HG03378 (cell line): ENCODE measurements at regions not wholly inside any gene's neighbourhood (a gene's known extent, or its start where the extent isn't known, plus 50 kb on each side); places are given as distances from the start of the nearest gene placed in this dataset.

Experiments
- ATAC-seq: cut with Tn5 transposase; IDR thresholded peaks from one replicate; pipeline ENCODE4 v1.9.1; 2021; ENCODE audit warnings: mild to moderate bottlenecking, moderate library complexity; ENCODE audit not compliant: unreplicated experiment

- no peak for ATAC-seq
Observed at GRCh38 chr1:208923946-208924720, 659.4 kb upstream of the CAMK1G start.

- no peak for ATAC-seq
Observed at GRCh38 chr1:208924928-208925327, 658.6 kb upstream of the CAMK1G start.

GRCh38 chr1:208928349-208929010, 655.0 kb upstream of the CAMK1G start:
- no peak for ATAC-seq

- no peak for ATAC-seq
Observed at GRCh38 chr1:208929575-208929974, 653.9 kb upstream of the CAMK1G start.

- no peak for ATAC-seq
Observed at GRCh38 chr1:208931936-208932335, 651.6 kb upstream of the CAMK1G start.

- ATAC-seq: no peak
Observed at GRCh38 chr1:208933984-208934525, 649.5 kb upstream of the CAMK1G start.

GRCh38 chr1:208934933-208935332, 648.6 kb upstream of the CAMK1G start:
- no peak for ATAC-seq

GRCh38 chr1:208935517-208936187, 647.9 kb upstream of the CAMK1G start:
- ATAC-seq: no peak

- no peak for ATAC-seq
Observed at GRCh38 chr1:208939537-208940085, 643.9 kb upstream of the CAMK1G start.

- ATAC-seq: no peak
Observed at GRCh38 chr1:208942394-208943130, 641.0 kb upstream of the CAMK1G start.

- no peak for ATAC-seq
Observed at GRCh38 chr1:208943291-208943690, 640.2 kb upstream of the CAMK1G start.

GRCh38 chr1:208944981-208945451, 638.5 kb upstream of the CAMK1G start:
- ATAC-seq: no peak

- ATAC-seq: no peak
Observed at GRCh38 chr1:208950206-208950605, 633.3 kb upstream of the CAMK1G start.

- no peak for ATAC-seq
Observed at GRCh38 chr1:208951026-208951525, 632.4 kb upstream of the CAMK1G start.

- no peak for ATAC-seq
Observed at GRCh38 chr1:208951908-208952307, 631.6 kb upstream of the CAMK1G start.

- ATAC-seq: no peak
Observed at GRCh38 chr1:208962867-208963266, 620.6 kb upstream of the CAMK1G start.

GRCh38 chr1:208965351-208965750, 618.2 kb upstream of the CAMK1G start:
- ATAC-seq: no peak

GRCh38 chr1:208967334-208967733, 616.2 kb upstream of the CAMK1G start:
- no peak for ATAC-seq

GRCh38 chr1:208974717-208975116, 608.8 kb upstream of the CAMK1G start:
- no peak for ATAC-seq

- no peak for ATAC-seq
Observed at GRCh38 chr1:208975456-208975855, 608.1 kb upstream of the CAMK1G start.
